Tibial nerve (tissue), 4 donors: ENCODE measurements at regions not wholly inside any gene's neighbourhood (a gene's known extent, or its start where the extent isn't known, plus 50 kb on each side); places are given as distances from the start of the nearest gene placed in this dataset.

Source experiments
- DNase-seq, 2 donors: peaks; one replicate each; pipeline ENCODE4 v3.0.0-alpha.2; 2019; ENCODE audit warnings: low spot score in 2 of 2
- H3K27ac ChIP-seq, 4 donors: fragments of 200-600 bp; sonication (generic) in 3 of 4; one replicate each; pipeline ENCODE4 v1.5.1; 2017 to 2019; ENCODE audit warnings: mild to moderate bottlenecking in 1 of 4
- H3K27me3 ChIP-seq, 2 donors: fragments of 200-600 bp; sonication (generic) in 1 of 2; one replicate each; pipeline versions ENCODE4 v1.5.1 to v1.6.0; 2017 to 2019
- H3K36me3 ChIP-seq, 3 donors: fragments of 200-600 bp; sonication (generic); one replicate each; pipeline ENCODE4 v1.5.1; 2018 to 2019
- H3K4me1 ChIP-seq, 4 donors: fragments of 200-600 bp; sonication (generic) in 3 of 4; one replicate each; pipeline ENCODE4 v1.5.1; 2017 to 2019
- H3K4me3 ChIP-seq, 4 donors: fragments of 200-600 bp; sonication (generic) in 3 of 4; one replicate each; pipeline ENCODE4 v1.5.1; 2017 to 2019; ENCODE audit warnings: mild to moderate bottlenecking in 1 of 4, moderate library complexity in 1 of 4
- H3K9me3 ChIP-seq, 4 donors: fragments of 200-600 bp; sonication (generic) in 3 of 4; one replicate each; pipeline ENCODE4 v1.5.1; 2017 to 2019
- EP300 ChIP-seq, 2 donors: sonication (generic); formaldehyde crosslinking; IDR thresholded peaks; one replicate each; pipeline ENCODE4 v1.6.1; 2017; ENCODE audit warnings: antibody characterized with exemption in 2 of 2, mild to moderate bottlenecking in 1 of 2
- POLR2A ChIP-seq, 2 donors: fragments of 450-650 bp; IDR thresholded peaks; one replicate each; pipeline ENCODE4 v1.6.1; 2017; ENCODE audit warnings: antibody characterized with exemption in 2 of 2, mild to moderate bottlenecking in 2 of 2, moderate library complexity in 2 of 2
- WGBS, 2 donors: methylation state at CpG; one replicate each; pipeline ENCODE4 v1.1.5; 2018; 5-methylcytosine and 5-hydroxymethylcytosine counted together
- TF ChIP-seq, protein P1 (sequence below), 5 experiments: fragments of 200-600 bp in 3 of 5; fragments of 450-650 bp in 2 of 5; sonication (generic) in 3 of 5; IDR thresholded peaks; one replicate each; pipeline ENCODE4 v1.5.1; 2016 to 2019; ENCODE audit warnings: antibody characterized with exemption in 5 of 5, mild to moderate bottlenecking in 3 of 5, moderate library complexity in 2 of 5

DNA sequence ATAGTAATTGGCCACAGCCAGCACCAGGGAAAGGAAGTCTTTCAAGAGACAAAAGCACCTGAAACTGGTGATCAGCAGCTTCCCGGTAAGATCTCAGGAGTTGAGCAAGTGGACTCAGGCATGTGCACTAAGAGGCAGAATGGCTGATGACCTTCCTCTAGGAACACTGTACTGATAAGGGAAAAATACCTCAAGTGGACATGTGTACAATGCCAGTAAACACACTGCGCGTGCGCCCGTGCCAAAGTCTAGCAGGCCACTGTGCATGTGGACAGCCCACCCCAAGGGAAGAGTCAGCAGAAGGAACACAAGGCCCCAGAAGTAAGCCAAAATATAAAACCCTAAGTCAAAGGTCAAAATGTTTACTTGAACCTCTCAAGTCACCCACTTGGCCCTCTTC, 423.0 kb downstream of the TUSC1 start:
- Histone ChIP-seq H3K4me3 (no peak overlapping the region), H3K27ac (no peak overlapping the region), H3K9me3 (no peaks in the 10 kb centered on the region), H3K27me3 (no peaks in the 10 kb centered on the region), H3K4me1 (no peaks in the 10 kb centered on the region), H3K36me3 (no peaks in the 10 kb centered on the region)
- no peak for DNase-seq
- 83 to 91% methylated on average over 5 of the region's 5 CpGs for WGBS, 2 donors
- TF ChIP-seq EP300 (IDR thresholded peaks at IDR 0.05) (no peak), POLR2A (IDR thresholded peaks at IDR 0.05) (no peak)
- TF ChIP-seq, protein P1, sequence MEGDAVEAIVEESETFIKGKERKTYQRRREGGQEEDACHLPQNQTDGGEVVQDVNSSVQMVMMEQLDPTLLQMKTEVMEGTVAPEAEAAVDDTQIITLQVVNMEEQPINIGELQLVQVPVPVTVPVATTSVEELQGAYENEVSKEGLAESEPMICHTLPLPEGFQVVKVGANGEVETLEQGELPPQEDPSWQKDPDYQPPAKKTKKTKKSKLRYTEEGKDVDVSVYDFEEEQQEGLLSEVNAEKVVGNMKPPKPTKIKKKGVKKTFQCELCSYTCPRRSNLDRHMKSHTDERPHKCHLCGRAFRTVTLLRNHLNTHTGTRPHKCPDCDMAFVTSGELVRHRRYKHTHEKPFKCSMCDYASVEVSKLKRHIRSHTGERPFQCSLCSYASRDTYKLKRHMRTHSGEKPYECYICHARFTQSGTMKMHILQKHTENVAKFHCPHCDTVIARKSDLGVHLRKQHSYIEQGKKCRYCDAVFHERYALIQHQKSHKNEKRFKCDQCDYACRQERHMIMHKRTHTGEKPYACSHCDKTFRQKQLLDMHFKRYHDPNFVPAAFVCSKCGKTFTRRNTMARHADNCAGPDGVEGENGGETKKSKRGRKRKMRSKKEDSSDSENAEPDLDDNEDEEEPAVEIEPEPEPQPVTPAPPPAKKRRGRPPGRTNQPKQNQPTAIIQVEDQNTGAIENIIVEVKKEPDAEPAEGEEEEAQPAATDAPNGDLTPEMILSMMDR (IDR thresholded peaks at IDR 0.05) = no peak

DNA sequence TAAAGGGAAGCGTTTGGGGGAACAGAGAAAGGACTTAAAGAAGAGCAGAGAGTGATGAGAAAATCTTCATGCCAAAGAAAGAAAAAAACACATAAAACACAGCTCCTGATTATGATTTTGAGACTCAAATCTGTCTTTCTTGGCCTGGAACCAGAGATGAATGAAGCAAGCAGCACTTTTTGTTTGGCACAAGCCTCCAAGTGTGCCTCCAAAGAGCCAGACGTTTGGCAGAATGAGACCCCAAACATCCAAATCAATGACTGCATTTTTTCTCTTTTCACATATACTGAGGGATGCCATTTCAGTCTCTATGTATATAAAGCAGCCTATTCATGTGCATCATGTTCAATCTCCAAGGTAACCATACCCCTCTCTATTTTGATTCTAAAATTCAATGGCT, 424.2 kb downstream of the TUSC1 start:
- WGBS, 2 donors = 19 to 23% methylated on average over 2 of the region's 2 CpGs
- Histone ChIP-seq H3K4me3 (no peak overlapping the region), H3K27me3 (no peaks in the 10 kb centered on the region), H3K9me3 (peaks cover 0 to 3% (median 0%) of the 10 kb centered on the region in 4 donors), H3K4me1 (no peaks in the 10 kb centered on the region), H3K27ac (no peak overlapping the region), H3K36me3 (no peaks in the 10 kb centered on the region)
- no peak for DNase-seq
- no peak for TF ChIP-seq EP300 (IDR thresholded peaks at IDR 0.05)
- TF ChIP-seq, protein P1 (IDR thresholded peaks at IDR 0.05) = no peak
- no peak for TF ChIP-seq POLR2A (IDR thresholded peaks at IDR 0.05)

DNA sequence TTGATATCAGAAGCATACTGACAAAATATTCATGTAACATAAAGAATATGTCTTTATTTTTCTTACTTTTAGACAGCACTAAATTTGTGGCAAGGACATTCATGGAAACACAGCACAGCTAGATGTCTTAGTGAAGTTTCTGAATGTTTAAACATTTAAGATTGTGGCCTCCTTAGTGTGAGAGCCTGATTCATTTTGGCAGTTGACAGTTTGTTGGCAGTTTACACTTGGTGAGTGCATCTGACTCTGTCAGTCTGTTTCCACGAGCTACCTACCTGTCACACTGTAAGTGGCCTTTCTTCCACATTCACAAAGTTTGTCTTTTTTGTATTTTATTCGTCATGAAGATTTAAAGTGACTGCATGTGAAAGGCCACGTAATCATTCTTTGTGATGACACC, 436.8 kb downstream of the TUSC1 start:
- H3K9me3 ChIP-seq = no peaks in the 10 kb centered on the region
- no peaks in the 10 kb centered on the region for H3K36me3 ChIP-seq
- WGBS, 2 donors = 74 to 80% methylated on average over 3 of the region's 3 CpGs
- no peak overlapping the region for H3K4me3 ChIP-seq
- H3K27ac ChIP-seq = no peak overlapping the region
- DNase-seq = no peak
- H3K4me1 ChIP-seq = no peaks in the 10 kb centered on the region
- TF ChIP-seq POLR2A (IDR thresholded peaks at IDR 0.05) (no peak), EP300 (IDR thresholded peaks at IDR 0.05) (no peak)
- TF ChIP-seq, protein P1 (IDR thresholded peaks at IDR 0.05) = no peak
- H3K27me3 ChIP-seq = no peaks in the 10 kb centered on the region

GRCh38 chr9:25226901-25227686, 451.1 kb downstream of the TUSC1 start:
- Histone ChIP-seq H3K36me3 (no peaks in the 10 kb centered on the region), H3K4me1 (no peaks in the 10 kb centered on the region), H3K9me3 (peaks cover 0 to 9% (median 0%) of the 10 kb centered on the region in 4 donors), H3K27ac (no peak overlapping the region), H3K4me3 (no peak overlapping the region), H3K27me3 (no peaks in the 10 kb centered on the region)
- no peak for DNase-seq
- no peak for TF ChIP-seq EP300 (IDR thresholded peaks at IDR 0.05)
- 84 to 87% methylated on average over 8 of the region's 8 CpGs for WGBS, 2 donors

DNA sequence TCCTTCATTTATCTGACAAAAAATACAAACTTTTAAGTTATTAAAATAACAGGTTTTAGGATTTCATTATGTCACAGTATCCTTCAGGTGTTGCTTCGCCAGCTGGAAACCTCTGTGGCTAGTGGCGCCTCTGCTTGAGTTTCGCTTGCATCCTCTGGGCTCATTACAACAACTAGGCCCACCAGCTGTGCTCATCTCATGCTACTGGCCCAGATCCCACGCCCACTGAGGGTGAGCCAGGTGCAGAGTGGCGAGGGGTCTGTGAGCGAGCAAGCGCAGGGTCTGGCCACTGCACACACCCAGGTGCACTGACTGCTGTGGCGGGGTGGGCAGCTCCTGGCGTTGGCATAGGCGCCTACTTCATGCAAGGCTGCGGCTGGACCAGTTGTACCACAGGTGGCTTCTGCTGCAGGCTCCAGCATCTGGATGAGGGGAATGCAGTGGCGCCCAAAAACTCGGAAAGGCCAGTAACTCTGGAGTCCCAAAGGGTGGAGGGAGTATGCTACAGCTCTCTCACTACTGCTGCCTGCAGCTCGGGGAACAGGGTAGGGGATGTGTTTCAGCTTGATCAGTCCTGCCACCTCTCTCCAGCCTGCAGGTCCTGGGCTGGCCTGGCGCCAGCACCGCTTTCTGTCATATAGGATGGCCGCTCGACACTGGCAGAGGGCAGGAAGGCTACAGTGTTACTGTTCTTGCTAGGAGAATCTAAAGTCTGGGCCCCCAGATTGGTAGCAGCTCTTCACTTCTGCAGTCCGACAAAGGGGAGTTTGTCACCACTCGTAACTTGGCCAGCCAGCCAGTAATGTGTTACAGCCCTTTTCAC, 452.1 kb downstream of the TUSC1 start:
- peaks cover 0 to 9% (median 0%) of the 10 kb centered on the region in 4 donors for H3K9me3 ChIP-seq
- H3K4me3 ChIP-seq = no peak overlapping the region
- no peaks in the 10 kb centered on the region for H3K36me3 ChIP-seq
- no peaks in the 10 kb centered on the region for H3K4me1 ChIP-seq
- no peaks in the 10 kb centered on the region for H3K27me3 ChIP-seq
- TF ChIP-seq, protein P1 (IDR thresholded peaks at IDR 0.05) = no peak
- TF ChIP-seq POLR2A (IDR thresholded peaks at IDR 0.05) (no peak), EP300 (IDR thresholded peaks at IDR 0.05) (no peak)
- WGBS, 2 donors = 95 to 97% methylated on average over 11 to 13 of the region's 20 CpGs
- no peak overlapping the region for H3K27ac ChIP-seq
- no peak for DNase-seq
